NCI-H1092 (cell line): ENCODE measurements at regions not wholly inside any gene's neighbourhood (a gene's known extent, or its start where the extent isn't known, plus 50 kb on each side); places are given as distances from the start of the nearest gene placed in this dataset.

Experiments
- DNase-seq: peaks from one replicate; lab custom pipeline; 2025; lab: John Stamatoyannopoulos, UW

- no peak for DNase-seq
Observed at GRCh38 chr5:36355516-36355915, 53.8 kb upstream of the RANBP3L start.

GRCh38 chr5:36356915-36357314, 55.2 kb upstream of the RANBP3L start:
- no peak for DNase-seq

DNA sequence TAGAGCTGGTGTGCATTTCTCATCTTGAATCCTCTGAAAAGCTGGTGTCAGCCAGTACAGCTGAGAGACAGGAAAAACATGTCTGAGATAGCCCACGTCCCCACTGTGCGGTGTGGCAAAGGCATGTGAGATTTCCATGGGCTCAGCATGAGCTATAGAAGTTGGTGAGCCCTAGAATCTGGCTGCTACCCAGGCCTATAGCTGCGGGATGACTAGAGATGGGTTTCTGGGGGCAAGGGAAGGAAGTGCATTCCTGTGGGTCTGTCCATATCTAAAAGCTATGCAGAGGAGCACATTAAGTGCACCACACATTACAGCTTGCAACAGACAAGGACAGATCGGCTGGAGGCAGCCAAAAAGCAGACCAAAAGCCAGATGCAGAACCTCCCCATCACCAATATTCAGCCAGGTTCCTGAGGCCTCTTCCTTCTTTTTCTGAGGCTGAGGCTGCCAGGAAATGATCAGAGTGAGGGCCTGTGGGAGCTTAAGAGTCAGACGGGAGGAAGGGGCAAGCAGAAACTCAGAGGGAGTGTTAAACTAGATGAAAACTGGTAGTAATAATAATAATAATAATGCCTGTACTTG, 55.8 kb upstream of the RANBP3L start:
- no peak for DNase-seq

DNA sequence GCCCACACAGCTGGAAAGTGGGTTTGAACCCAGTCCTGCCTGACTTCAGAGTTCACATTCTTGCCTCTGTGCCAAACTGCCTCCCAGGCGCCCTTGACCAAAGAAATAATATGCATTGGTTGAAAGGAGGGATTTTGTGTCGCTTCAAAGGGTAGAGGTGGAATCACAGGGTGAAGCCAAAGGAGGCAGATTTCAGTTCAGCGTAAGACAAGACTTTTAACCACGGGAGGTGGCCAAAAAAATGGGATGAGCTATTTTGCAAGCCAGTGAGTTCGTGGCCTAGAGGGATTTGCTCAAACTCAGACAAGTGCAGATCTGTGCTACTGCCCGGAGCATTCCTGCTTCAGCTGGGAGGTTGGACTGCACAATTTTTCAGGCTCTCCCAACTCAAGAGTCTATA, 57.6 kb upstream of the RANBP3L start:
- DNase-seq: no peak

DNA sequence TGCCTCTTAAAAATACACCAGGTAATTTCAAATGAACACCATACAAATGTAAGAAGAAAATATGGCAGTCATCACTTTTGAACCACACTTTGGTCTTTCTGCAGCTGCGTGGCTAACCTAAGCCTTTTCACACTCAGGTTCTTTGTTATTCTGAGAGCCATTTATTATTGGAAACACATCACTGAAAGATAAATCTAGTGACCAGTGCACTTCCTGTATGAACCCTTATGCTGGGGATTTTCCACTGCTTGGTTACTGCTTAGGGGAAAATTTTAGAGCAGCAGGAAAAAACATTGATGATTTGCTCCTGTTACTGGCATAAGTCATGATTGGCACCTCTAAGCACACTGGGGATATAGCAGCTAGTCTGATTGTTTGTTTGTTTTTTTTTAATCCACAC, 58.6 kb upstream of the RANBP3L start:
- no peak for DNase-seq

DNA sequence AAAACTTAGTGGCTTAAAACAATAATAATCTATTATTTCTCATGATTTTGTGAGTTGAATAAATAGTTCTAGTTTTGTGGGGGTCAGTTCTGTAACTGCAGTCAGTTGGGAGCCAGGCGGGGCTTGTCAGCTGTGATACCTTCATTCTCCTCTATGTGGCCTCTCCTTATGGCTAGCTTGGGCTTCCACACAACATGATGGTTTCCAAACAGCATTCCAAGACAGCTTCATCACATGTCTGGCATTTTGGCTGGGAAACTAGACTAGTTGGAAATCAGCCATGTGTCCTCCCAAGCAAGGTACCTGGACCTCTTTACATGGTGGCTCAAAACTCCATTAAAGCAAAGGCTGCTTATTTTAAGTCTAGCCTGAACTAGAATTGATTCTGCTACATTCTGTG, 61.4 kb upstream of the RANBP3L start:
- DNase-seq: no peak

DNA sequence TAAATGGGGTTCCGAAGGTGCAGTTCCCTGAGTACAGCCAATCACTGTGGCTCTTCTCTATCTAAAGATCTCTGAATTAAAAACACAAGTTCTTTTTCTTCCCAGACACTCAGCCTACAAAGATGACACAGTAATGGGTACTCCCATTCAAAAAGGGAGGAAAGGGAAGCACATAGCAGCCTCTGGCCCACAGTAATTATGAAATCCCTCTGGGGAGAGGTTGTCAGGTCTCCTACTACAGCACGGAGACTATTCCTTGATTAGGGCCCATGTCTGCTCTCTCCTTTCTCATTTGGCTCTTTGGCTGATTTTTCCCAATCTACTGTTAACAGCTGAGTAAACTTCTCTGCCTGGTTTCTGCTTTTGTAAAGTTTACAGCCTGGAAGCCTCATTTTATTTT, 62.0 kb upstream of the RANBP3L start:
- no peak for DNase-seq

- no peak for DNase-seq
Observed at GRCh38 chr5:36364473-36364872, 62.8 kb upstream of the RANBP3L start.

DNA sequence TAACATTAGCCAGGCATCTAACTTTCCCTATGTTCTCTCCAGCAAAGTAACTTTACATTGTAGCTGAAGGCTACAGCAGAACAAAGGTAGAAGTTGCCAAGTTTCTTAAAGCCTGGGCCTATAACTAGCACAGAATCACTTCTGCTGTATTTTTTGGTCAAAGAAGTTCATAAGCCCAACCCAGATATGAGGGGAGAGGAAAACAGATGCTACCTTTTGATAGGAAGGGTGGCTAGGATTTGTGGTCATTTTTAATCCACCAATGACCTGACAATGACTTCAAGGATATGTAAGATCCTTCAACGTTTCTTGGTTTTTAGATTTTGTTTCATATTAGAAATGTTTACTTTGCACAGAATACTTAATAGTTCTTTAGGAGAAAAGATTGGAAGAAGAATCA, 64.2 kb upstream of the RANBP3L start:
- no peak for DNase-seq

- no peak for DNase-seq
Observed at GRCh38 chr5:36366883-36367282, 65.2 kb upstream of the RANBP3L start.

GRCh38 chr5:36367524-36367923, 65.8 kb upstream of the RANBP3L start:
- no peak for DNase-seq

- DNase-seq: no peak
Observed at GRCh38 chr5:36369219-36369690, 67.6 kb upstream of the RANBP3L start.

GRCh38 chr5:36370073-36370472, 68.4 kb upstream of the RANBP3L start:
- DNase-seq: no peak

GRCh38 chr5:36371366-36371765, 69.7 kb upstream of the RANBP3L start:
- DNase-seq: no peak

- DNase-seq: no peak
Observed at GRCh38 chr5:36373527-36374086, 71.9 kb upstream of the RANBP3L start.

- no peak for DNase-seq
Observed at GRCh38 chr5:36374266-36374862, 72.7 kb upstream of the RANBP3L start.

DNA sequence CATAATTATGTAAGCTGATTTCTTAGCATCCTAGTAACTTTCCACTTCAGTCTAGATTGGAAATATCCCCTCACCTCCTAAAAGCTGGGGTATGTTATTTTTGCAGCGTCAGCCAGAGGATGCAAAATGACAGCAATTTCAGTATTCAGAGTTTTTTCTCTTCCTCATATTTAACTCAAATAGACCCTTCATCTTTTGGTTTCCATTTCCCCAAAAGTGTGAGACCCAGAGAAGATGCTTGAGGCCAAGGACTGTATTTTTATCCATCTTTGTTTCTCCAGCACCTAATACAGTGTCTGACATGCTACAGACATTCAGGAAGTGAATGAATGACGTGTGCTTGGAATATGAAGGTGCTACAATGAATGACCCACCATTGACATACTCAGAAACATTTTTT, 75.5 kb upstream of the RANBP3L start:
- DNase-seq: no peak

DNA sequence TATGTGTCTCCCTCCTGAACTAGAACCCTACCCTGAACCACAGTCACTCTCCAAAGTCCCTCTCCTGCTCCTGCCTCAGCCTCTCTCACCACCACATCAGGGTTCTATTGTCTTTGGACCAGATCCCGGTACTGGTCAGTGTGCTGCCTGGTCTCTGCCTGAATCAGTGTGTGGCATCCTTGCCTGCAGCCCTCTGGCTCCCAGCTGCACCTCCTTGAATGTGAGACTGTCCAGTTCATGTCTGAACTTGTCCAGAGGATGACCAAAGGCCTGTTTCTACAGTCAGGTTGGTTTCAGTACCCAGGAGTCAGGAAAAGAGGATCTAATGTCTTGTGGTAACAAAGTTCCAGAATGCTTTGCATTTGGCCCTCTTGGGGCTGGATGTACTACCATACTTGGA, 76.8 kb upstream of the RANBP3L start:
- no peak for DNase-seq

- DNase-seq: no peak
Observed at GRCh38 chr5:36382890-36383289, 81.2 kb upstream of the RANBP3L start.

DNA sequence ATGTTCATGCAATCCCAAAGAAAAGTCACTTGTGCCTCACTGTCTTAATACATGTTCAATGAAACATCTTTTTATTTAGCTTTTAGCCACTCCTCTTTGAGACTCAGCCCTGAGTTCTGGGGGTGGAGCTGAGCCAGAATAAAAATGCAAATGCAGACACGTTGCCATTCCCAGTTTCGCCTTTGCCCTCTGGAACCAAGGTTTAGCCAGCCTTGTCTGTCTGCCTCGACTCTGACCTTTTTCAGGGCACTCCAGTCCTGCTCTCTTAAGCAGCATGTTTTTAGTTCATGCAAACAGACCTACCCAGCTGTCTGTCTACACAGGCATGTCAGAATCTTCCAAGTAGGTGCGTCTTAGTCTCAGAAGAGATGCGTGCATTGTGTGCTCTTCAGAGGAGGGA, 82.2 kb upstream of the RANBP3L start:
- no peak for DNase-seq

GRCh38 chr5:36384845-36385244, 83.1 kb upstream of the RANBP3L start:
- no peak for DNase-seq

DNA sequence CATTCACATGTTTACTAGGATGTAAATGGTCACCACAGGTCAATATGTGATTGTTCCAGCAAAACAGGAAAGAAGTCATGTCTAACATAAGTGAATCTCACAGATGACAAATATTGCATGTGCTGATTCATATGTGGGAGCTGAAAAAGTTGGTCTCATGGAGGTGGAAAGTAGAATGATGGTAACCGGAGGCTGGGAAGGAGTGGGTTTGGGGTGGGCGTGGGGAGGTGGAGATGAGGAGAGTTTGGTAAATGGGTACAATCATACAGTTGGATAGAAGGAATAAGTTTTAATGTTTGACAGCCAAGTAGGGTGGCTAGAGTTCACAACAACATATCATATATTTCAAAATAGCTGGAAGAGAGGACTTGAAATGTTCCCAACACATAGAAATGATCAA, 83.8 kb upstream of the RANBP3L start:
- DNase-seq: no peak

DNA sequence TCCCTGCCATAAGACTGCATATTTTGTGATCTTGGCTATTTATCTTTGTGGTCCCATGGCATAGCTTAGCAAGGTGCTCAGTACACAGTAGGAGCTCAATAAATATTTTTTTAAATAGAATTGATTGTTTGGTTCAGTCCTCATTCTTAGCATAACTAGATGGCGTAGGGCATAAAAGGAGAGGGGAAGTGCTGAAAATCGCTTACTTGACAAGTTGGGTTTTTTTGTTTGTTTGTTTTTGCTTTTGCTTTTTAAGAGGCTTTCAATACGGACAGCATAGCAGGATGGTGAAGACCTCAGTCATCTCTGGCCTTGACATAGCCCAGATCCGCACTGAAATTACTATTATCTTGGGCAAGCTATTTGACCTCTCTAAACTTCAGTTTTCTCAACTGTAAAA, 86.6 kb upstream of the RANBP3L start:
- no peak for DNase-seq

DNA sequence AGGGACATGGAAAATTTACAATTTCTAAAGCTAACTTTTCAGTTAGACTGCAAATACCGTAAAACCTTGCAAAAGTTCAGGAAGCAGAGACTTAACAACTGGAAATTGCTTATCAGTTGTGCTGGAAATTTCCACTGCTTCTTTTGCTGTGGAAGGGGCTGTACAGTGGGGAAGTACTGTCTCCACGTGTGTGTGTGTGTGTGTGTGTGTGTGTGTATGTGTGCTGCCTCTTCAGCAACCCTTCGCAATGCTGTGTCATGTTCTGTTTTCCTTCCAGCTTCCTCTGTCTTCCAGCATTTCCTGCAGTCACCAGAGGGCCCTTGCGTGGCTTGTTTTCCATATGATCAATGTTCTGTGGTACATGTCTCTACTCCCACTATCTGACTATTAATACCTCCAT, 87.5 kb upstream of the RANBP3L start:
- no peak for DNase-seq
